Ishikawa (cell line): ENCODE measurements at regions not wholly inside any gene's neighbourhood (a gene's known extent, or its start where the extent isn't known, plus 50 kb on each side); places are given as distances from the start of the nearest gene placed in this dataset.

Experiments
- CEBPB ChIP-seq: IDR thresholded peaks from 2 replicates; pipeline ENCODE4 v1.6.1; 2012
- CREB1 ChIP-seq: IDR thresholded peaks from 2 replicates; pipeline ENCODE4 v1.6.1; 2012; ENCODE audit warnings: low read depth
- EGR1 ChIP-seq: IDR thresholded peaks from 2 replicates; pipeline ENCODE4 v1.6.1; 2012
- EP300 ChIP-seq: IDR thresholded peaks from 2 replicates; pipeline ENCODE4 v1.6.1; 2012; ENCODE audit warnings: borderline replicate concordance
- FOXM1 ChIP-seq: IDR thresholded peaks from 2 replicates; pipeline ENCODE4 v1.6.1; 2012; ENCODE audit warnings: low read depth, borderline replicate concordance
- NFIC ChIP-seq: IDR thresholded peaks from 2 replicates; pipeline ENCODE4 v1.6.1; 2012
- RAD21 ChIP-seq: IDR thresholded peaks from 2 replicates; pipeline ENCODE4 v1.6.1; 2012; ENCODE audit warnings: low read depth
- REST ChIP-seq: IDR thresholded peaks from 2 replicates; pipeline ENCODE4 v1.6.1; 2012; ENCODE audit warnings: low read depth, mild to moderate bottlenecking
- TAF1 ChIP-seq: IDR thresholded peaks from 2 replicates; pipeline ENCODE4 v1.6.1; 2012; ENCODE audit warnings: low read depth, mild to moderate bottlenecking
- TCF12 ChIP-seq: IDR thresholded peaks from 2 replicates; pipeline ENCODE4 v1.6.1; 2012; ENCODE audit warnings: low read depth
- TEAD4 ChIP-seq: IDR thresholded peaks from 2 replicates; pipeline ENCODE4 v1.6.1; 2012
- YY1 ChIP-seq: IDR thresholded peaks from 2 replicates; pipeline ENCODE4 v1.6.1; 2012; ENCODE audit warnings: low read depth
- ZBTB7A ChIP-seq: IDR thresholded peaks from 2 replicates; pipeline ENCODE4 v1.6.1; 2012; ENCODE audit warnings: low read depth
- TF ChIP-seq, protein P1 (sequence below): IDR thresholded peaks from 2 replicates; pipeline ENCODE4 v1.6.1; 2012
- TF ChIP-seq, protein P2 (sequence below): IDR thresholded peaks from 2 replicates; pipeline ENCODE4 v1.6.1; 2012

DNA sequence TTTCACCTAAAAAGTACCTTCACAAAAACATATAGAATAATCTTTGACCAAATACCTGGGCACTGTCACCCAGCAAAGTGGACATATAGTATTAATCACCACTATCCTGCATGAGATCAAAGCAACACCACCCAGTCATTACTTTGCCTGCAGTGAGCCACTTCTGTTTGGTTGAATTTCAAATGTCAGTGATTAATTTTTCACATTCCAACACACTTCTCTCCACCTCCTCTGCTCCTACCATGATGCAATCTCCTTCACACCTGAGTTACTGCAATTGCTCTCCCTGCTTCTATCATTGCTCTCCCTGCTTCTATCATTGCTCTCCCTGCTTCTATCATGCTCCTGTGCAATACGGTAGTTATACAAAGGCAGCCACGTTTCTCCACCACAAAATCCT is 106.1 kb upstream of the NETO1 start:
- TF ChIP-seq CEBPB: no peak
- TF ChIP-seq REST: no peak
- TF ChIP-seq YY1: no peak
- TF ChIP-seq, protein P1, sequence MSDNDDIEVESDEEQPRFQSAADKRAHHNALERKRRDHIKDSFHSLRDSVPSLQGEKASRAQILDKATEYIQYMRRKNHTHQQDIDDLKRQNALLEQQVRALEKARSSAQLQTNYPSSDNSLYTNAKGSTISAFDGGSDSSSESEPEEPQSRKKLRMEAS: no peak
- no peak for TF ChIP-seq TCF12
- no peak for TF ChIP-seq TEAD4
- TF ChIP-seq NFIC: no peak
- no peak for TF ChIP-seq RAD21
- no peak for TF ChIP-seq ZBTB7A
- TF ChIP-seq, protein P2, sequence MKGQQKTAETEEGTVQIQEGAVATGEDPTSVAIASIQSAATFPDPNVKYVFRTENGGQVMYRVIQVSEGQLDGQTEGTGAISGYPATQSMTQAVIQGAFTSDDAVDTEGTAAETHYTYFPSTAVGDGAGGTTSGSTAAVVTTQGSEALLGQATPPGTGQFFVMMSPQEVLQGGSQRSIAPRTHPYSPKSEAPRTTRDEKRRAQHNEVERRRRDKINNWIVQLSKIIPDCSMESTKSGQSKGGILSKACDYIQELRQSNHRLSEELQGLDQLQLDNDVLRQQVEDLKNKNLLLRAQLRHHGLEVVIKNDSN: no peak
- TF ChIP-seq EP300: no peak
- TF ChIP-seq CREB1: no peak
- TF ChIP-seq EGR1: no peak
- TF ChIP-seq FOXM1: no peak
- no peak for TF ChIP-seq TAF1

GRCh38 chr18:72965616-72966015 is 97.8 kb upstream of the NETO1 start:
- TF ChIP-seq REST (no peak), TAF1 (no peak), FOXM1 (no peak), NFIC (no peak), CREB1 (no peak), EP300 (no peak), TCF12 (no peak), YY1 (no peak)
- TF ChIP-seq, protein P2: no peak
- TF ChIP-seq, protein P1: no peak

GRCh38 chr18:72948439-72948838 is 80.7 kb upstream of the NETO1 start:
- no peak for TF ChIP-seq EGR1
- TF ChIP-seq EP300: no peak
- no peak for TF ChIP-seq REST
- no peak for TF ChIP-seq TAF1
- TF ChIP-seq, protein P1: no peak

DNA sequence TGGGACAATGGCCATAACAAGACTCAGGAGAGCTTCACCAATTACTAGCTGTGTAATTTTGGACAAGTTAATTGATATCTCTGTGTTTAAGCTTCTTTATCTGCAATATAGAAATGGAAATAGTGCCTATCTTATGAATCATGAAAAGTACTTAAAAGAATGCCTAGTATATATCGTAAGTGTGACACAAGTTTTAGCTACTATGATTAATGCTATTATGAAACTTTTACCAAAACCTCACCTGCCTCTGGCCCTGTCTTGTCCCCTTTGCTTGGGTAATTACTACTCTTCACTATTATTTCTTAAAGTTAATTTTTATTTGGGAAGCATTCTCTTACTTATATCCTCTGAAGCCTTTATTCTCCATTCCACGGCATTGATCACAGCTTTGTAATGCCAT is 75.0 kb upstream of the NETO1 start:
- TF ChIP-seq NFIC (no peak), EP300 (no peak)

DNA sequence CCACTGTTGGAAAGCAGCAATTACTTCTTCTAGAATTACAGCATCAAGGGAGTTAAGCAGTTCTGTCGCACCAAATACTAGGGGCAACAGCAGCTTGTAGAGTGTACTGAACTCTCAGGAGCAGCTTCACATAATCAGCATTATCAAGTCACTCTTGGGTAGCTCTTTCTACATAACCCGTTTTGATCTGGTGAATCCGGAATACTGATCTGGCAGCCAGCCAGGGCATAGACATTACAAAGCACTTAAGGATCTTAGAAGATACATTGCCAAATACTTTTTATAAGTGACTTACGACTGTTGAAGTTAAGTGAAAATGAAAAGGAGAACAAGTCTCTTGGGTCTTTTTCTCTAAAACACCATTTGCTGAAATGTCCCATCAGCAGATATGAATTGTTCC is 73.2 kb upstream of the NETO1 start:
- TF ChIP-seq TAF1 (no peak), EGR1 (no peak), RAD21 (no peak), NFIC (no peak), CEBPB (no peak), REST (no peak), CREB1 (no peak), EP300 (no peak), TCF12 (no peak), FOXM1 (no peak), ZBTB7A (no peak), TEAD4 (no peak)
- TF ChIP-seq, protein P2: no peak
- TF ChIP-seq, protein P1: no peak
